ENCODE measurements at regions not wholly inside any gene's neighbourhood (a gene's known extent, or its start where the extent isn't known, plus 50 kb on each side); places are given as distances from the start of the nearest gene placed in this dataset.
"Not testable (repeated sequence)": the region's sequence is repeated elsewhere in the genome, so short reads cannot be mapped to it uniquely, and the experiment has no call there.

DNA sequence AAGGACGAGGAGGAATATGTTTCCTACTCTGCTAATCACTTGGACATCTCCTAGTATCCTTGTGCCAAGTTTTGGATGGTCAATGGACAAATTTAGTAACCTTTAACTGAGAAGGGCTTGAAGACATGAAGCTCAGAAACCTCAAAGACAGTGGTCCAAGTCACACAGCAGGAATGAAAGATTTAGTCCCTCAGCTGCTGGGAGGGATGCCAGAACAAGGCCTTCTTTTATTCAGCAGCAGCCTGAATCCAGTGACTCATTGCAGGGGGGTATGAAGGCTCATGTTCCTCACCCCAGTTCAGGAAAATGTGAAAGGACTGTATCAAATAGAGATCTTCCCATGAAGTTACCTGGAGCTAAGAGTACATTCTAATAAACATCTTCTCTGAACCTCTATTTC, 214.9 kb upstream of the UGT8 start:
- no peak for DNase-seq

GRCh38 chr4:114384629-114385028, 214.0 kb upstream of the UGT8 start:
- DNase-seq = no peak

DNA sequence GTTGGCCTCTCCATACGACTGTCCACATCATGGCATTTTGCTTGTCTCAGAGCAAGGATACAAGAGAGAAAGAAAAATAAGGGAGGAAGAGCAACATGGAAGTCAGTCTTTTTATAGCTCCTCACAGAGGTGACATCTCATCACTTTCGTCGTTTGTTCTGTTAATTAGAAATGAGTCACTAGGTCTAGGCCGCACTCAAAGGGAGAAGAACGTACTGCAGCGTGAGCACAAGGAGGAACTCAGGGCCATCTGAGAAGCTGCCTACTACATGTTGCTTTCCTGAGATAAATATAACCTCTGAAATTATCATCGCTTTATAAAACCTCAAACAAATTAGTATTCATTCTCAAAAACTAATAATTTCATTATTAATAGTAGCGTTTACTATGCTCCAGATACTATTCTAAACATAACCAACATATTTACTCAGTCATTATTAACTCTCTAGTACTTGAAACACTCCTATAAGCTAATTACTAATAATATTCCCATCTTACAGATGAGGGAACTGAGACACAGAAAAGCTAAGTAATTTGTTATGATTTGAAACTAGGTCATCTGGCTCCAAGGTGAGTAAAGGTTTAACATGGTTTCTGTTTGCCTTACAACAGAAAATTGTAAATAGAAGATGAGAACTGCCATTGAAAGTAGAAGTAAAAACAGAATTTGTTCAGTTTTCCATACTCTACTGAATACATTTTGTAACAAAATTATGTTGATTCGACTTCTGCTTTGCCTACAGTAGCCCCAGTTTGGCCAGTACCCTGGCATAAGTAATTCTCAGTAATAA, 213.2 kb upstream of the UGT8 start:
- DNase-seq = no peak

- DNase-seq = no peak
These were observed 211.9 kb upstream of the UGT8 start for GRCh38 chr4:114386637-114387233.

DNA sequence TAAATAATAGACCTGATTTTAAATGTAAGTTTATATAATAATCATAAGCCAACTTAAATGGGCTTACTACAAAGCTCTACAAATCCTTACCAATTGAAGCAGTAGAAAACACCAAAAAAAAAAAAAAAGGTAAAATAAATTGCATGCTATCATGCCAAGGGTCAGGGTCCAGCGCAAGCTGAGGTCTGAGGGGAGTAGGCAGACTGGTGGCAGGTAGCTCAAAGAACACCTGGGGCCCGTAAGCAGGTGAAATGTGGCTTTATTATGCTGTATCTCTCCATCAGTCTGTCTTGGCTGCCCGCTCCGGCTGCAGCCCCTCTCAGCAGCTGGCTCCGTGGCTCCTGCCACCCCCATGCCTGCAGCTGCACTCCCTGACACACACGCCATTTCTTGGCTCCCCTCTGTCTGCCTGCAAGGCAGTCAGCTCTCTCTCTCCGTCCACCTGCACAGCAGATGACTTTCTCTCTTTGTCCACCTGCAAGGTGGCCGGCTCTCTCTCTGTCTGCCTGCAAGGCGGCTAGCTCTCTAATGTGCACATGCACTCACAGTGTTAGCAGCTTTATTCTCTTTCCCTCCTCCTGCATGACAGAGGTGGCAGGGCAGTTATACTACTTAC, 209.4 kb upstream of the UGT8 start:
- no peak for DNase-seq

DNA sequence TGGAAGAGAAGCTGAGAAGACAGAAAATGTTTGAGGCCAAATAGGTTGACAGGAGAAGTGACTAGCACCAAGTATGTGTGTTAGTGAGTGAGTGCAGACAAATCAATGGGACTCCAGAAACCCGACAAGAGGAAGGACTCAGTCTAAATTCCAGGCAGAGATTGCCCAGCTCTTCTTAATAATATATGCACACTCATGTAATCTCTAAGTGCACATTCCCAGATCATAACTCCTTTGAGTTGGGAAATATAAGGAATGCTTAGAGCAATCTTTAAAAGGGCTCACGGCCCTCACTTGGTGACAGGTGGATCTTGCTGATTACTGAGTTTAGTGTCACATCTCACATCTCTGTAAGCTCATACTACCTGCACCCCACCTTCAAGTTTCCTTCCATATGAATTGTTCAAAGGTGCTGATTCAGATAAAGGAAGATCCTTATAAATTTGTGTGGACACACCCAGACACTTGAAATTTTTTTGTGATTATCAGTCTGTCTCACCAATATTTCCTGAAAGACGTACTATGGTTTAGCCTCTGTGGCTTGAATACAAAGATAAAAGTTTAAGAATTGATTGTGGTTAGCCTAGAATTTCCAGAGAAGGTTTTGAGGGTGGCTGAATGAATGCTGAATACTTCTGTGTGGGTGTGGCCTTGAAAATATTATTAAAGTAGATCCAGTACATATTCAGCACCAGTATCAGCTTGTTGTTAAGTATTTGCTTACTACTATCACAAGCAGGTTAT, 205.1 kb upstream of the UGT8 start:
- DNase-seq = no peak

DNA sequence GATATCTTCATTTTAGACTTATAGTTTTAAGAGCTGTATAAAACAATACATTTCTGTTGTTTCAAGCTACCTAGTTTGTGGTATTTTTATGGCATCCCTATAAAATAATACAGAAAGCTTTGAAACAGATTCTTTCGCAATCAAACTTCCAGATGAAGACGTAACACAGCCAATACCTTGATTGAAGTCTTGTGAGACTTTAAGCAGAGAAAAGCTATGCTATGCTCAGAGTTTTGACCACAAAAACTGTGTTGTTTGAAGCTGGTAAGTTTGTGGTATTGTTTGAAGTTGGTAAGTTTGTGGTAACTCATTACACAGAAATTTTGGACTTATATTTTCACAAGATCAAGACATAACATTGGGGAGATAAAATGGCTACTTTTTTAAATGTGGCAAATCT, 201.8 kb upstream of the UGT8 start:
- DNase-seq = no peak

DNA sequence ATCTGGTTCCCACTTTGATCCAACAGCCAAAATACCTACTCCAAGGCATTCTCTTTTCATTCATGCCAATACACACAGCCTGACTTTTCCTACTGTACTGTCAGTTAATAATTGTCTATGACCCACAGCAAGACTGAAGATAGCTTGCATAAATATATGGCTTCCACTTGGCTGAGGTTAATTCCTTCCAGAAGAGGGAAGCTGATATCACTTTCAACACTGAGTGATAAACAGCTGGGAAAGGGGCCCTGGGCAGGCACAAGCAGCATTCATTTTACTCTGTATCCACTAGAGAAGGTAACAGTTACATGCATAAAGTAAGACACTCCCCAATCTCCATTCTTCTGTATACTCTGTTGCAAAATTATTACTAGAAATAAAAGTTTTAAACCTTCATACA, 200.2 kb upstream of the UGT8 start:
- DNase-seq = no peak

DNA sequence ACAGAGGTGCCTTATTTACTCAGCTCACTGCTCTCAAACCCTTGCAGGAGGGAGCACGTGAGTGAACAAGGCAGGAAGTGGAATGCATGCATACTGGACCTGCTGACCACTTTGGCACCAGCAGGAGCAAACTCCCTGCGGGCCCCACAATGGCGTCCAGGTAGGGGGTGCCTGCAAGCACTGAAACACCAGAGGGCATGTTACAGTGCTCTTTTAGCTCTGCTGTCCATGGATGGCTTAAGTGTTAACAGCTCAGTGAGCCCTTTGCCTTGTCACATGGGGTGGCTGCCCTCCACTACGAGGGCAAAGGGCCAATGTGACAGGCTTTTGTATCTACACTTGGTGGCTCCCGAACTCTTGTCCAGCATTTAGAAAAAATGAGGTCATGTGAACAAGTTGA, 199.5 kb upstream of the UGT8 start:
- no peak for DNase-seq

GRCh38 chr4:114400531-114400930, 198.1 kb upstream of the UGT8 start:
- DNase-seq = no peak

DNA sequence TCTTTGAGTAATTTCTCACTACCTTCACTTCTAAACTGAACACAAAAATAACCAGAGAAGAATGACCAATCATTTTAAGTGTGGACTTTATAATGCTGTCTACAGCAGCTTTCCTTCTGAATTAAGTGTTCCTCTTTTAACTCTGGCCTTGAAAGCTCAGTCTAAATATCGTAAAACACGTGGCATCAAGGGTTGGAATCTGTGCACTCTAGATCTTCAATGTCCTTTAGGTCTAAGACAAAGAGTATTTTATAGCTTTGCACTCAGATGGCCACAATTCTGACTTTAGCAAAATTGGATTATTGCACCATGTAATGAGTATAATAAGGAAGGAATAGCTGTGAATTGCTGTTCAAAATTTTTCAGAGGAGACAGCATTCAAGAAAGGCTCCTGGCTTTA, 197.1 kb upstream of the UGT8 start:
- no peak for DNase-seq

DNA sequence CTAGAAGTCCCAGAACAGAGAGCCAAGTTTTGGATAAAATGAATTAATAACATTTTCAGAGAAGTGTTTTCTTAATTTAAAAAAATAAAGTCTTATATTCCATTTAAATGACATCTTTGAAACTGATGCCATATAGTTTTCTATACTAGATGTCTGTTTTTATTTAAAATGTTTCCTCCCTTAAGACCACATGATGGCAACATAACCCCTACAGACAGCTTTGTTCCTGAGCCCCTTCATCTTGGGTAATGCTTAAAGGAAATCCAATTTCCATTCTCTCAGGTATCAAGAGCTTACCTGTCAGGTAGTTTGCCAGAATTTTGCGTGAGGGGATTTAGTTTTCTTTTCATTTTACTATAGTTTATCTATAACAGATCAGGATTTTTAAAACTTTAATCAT, 181.4 kb upstream of the UGT8 start:
- no peak for DNase-seq

GRCh38 chr4:114420069-114420468, 178.5 kb upstream of the UGT8 start:
- DNase-seq = no peak

DNA sequence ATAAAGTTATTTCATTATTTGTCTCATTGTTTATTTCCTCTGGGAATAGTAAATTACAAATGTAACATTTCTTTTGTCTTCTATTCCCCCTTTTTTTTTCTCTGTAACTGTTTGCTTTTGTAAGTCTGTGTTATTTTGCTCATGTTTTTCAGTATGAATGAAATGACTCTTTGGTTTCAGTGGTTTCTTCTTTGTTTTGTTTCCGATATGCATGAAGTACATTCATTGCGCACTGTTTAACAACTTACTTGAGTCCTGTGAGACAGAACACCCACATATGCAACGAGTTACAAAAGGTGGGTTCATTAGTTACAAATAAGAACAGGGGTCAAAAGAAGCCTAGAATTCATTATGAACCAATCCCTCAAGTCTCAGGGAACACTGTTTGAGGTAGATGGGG, 175.0 kb upstream of the UGT8 start:
- no peak for DNase-seq

DNA sequence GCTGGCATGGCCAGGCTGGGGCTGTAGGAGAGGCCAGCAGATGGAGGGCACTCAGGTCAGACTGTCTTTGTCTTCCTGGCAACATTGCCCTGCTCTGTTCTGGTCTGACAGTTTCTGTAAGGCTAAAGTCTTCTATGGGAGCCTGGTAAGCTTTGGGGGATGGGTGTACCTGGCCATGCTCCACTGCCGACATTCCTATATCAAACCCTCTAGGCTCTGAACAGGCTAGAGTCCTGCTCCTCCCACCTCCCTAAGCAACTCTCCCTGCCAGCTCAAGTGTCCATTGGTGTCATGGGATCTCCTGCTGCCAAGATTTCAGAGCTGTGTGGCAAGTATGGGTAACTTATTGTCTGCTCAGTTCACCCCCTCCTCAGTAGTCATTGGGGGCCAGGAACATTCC, 163.5 kb upstream of the UGT8 start:
- DNase-seq = no peak

GRCh38 chr4:114442856-114443255, 155.8 kb upstream of the UGT8 start:
- no peak for DNase-seq

DNA sequence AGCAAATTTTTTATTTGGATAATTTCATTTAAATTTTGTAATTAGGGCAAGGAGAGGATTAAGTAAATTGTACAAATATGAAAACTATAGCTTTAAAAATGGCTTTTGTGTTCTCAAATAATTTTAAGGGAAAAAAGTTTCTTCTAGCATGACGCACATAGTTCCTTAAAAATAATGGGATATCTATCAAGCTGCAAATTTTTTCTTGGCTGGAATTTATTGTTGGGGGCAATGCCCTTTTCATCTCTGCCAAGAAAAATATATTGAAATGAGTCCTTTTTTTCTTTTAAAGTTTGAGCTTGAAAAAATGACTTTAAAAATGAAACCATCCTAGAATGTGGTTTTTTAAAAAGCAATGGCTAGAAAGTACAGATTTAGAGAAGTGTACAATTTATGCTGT, 154.4 kb upstream of the UGT8 start:
- DNase-seq = no peak

DNA sequence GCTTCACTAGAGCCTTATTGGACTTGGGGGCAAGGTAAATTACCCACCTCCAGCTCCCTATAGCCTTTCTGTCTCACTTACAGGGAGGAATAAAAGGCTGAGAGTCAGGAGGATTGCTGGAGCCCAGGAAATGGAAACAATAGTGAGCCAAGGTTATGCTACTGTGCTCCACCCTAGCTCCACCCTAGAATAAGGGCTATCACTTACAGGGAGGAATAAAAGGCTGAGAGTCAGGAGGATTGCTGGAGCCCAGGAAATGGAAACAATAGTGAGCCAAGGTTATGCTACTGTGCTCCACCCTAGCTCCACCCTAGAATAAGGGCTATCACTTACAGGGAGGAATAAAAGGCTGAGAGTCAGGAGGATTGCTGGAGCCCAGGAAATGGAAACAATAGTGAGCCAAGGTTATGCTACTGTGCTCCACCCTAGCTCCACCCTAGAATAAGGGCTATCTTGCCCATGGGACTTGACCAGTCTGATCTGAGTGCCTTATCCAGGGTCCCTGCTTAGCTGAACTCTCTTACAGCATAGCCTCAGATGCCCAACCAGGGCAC, 150.6 kb upstream of the UGT8 start:
- DNase-seq = not testable (repeated sequence)

DNA sequence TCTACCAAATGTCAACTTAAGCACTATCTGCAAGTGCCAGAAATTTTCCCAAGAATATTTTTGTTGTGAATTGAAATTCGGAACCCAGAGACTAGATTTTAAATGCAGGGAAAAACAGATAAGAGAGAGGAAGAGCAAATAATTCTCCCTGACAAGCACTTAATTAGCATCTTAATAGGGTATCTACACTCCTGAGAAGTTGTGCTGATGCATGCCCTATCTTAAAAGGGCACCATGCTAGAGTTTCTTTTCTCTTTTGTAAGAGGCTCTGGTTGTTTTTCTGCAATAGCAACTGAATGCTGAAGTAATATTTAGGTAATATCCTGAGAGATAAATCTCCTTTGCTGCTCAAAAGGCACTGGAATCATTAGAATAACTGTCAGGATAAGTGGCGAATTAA, 139.9 kb upstream of the UGT8 start:
- DNase-seq = no peak

GRCh38 chr4:114464726-114465272, 133.8 kb upstream of the UGT8 start:
- no peak for DNase-seq

DNA sequence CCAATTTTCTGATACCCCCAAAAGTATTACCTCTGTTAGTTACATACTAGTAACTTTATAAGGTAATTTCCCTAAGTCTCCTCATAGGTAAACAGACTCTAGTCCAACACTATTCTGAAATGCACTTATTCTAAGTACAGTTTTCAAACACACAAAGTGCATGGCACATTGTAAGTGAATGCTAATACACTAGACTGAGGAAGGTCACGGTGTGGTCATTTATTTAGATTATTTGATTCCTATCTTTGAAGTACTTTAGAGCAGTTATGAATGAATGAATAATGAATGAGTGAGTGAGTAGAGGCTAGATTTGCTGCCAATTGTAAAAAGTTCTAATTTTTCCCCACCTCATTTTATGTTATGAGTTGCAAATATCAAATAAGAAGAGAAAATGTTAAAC, 132.8 kb upstream of the UGT8 start:
- DNase-seq = no peak

- no peak for DNase-seq
These were observed 132.3 kb upstream of the UGT8 start for GRCh38 chr4:114466299-114466698.

Measured in GOT3 (cell line).